NCI-H460 (cell line): ENCODE measurements at regions not wholly inside any gene's neighbourhood (a gene's known extent, or its start where the extent isn't known, plus 50 kb on each side); places are given as distances from the start of the nearest gene placed in this dataset.
"Not testable (repeated sequence)": the region's sequence is repeated elsewhere in the genome, so short reads cannot be mapped to it uniquely, and the experiment has no call there.

Experiments used
- DNase-seq: peaks from one replicate; pipeline ENCODE4 v3.0.0-alpha.2; 2016; ENCODE audit warnings: low read depth; ENCODE audit errors: extremely low read depth

DNA sequence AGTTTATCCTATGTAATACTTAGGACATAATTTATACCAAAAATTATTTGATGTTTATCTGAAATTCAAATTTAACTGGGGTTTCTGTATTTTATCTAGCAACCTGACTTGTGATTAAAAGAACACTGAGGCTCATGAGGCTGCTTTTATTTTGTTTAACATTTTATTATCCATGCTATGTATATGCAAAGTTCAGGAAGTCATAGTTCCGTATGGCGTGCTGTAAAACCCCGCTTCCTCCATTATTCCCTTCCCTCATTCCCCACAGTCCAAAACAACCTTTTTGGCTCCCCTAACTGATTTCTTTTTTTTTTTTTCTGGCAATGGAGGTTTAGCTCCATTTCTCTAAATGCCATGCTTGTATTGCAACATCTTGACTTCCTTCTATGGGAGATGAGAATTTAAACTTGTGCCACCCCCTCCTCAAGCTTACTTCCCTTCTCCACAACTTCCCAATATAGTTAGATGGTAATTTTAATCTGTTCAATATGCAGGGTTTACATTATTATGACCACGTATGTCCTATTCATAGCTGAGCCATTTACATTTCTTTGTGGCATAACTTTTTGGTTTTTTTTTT is 138.0 kb upstream of the DNAH14 start:
- DNase-seq, result no peak

- DNase-seq, result no peak
Observed at GRCh38 chr1:224795591-224795990, 133.9 kb upstream of the DNAH14 start.

DNA sequence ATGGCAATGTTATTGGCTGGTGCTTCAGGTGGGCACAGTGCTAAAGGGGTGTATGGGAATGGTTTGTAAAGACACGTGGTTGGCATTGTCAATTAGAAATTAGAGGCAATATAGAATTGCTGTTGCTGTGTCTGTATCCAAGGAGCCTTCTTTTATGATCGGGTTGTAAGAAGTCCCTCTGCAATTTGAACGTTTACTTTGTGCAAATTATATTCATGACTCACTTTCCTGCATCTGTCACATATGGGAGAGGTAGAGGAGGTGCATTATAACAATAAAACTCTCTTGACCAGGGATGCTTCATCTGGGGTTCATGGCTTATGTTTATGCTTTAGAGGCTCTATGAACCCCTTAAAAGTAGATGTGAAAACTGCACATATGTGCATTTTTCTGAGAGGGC is 130.4 kb upstream of the DNAH14 start:
- no peak for DNase-seq

GRCh38 chr1:224800486-224801119 is 128.9 kb upstream of the DNAH14 start:
- DNase-seq, result no peak

DNA sequence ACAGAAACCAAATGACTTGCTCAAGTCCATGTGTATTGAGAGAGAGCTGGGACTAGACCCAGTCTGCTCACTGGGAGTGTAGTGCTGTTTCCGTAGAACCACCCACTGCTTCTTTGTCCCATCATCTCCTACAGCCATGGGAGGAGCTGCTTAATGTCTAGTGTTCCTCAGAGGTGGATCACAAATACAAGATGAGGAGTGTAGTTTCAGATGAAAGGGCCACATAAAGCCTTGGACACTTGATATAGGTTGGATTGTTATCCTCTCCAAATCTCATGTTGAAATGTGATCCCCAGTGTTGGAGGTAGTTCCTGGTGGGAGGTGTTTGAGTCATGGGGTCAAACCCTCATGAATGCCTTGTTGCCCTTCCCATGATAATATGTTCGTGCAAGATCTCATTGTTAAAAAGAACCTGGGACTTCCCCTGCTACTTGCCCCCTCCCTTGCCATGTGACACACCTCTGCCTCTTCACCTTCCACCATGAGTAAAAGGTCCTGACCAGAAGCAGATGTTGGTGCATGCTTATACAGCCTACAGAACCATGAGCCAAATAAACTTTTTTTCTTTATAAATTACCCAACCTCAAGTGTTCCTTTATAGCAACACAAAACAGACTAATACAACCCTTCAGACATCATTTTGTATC is 127.5 kb upstream of the DNAH14 start:
- DNase-seq, result no peak

DNA sequence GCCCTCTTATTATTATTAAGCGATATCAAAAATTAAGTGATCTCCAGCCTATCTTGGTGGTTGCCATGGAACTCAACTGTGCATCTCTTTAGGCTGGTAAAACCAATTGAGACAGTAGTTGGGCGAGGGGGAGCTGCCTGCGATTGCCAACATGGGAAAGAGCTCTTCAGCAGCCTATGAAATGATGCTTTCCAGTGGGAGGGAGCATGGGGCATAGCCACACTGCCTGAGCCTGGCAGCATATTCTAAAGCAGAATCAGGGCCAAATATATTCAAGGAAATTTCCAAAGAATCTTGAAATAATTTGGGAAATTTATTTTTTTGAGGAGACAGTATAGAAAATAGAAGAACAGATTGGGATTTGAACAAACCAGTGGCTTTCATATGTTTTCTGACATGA is 126.9 kb upstream of the DNAH14 start:
- DNase-seq, result no peak

- no peak for DNase-seq
Observed at GRCh38 chr1:224804220-224804619, 125.3 kb upstream of the DNAH14 start.

DNA sequence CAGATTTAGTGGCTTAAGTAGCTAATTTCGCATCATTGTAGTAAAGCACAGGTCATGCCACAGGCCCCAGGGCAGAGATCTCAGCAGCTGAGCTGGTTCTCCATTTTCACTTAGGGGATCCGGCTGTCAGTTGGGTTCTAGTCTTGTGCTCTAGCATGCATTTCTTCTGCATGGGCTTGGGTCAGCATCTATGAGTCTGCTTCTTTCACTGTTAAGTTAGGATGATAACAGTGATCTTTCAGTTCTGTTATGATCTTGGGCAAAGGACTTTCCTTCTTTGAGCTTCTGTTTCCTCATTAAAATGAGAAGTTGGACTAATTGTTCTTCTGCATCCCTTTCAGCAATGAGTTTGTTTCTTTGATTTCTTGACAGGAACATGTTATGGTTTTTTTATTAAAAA is 123.6 kb upstream of the DNAH14 start:
- no peak for DNase-seq

DNA sequence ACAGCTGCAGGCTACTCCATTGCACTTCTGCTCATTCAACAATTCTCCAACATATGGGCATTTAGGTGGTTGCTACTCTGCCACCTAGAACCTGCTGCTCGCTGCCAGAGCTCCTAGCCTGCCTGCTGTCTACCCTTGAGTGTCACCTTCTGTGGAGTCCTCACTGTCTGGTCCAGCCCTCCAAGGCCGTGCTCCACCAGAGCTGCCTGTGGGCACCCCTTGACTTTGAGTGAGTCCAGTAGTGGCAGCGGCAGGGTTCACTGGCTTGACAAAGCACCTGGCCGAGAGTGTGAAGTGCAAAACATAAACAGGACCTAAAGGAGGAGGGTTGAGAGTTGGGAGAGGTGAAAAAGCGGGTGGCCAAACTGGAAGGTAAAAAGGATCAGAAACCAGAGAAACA is 120.3 kb upstream of the DNAH14 start:
- no peak for DNase-seq

DNA sequence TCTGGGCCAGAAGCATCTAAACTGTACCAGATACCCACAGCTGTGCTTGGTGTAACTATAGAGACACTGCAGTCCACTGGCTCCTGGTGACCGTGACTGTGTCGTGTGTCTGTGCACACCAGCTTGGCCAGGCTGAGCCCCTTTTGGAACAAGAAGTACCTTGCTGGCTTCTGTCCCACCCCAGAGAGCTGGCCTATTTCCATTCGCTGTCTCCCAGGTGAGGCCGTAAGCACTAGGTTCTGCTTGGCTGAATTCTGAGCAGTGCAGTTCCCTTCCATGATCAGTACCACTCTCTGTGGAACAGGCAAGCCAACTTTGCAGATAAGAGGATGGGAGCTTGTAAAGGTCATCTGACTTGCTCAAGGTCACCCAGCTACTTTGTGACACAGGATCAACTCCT is 119.9 kb upstream of the DNAH14 start:
- no peak for DNase-seq

DNA sequence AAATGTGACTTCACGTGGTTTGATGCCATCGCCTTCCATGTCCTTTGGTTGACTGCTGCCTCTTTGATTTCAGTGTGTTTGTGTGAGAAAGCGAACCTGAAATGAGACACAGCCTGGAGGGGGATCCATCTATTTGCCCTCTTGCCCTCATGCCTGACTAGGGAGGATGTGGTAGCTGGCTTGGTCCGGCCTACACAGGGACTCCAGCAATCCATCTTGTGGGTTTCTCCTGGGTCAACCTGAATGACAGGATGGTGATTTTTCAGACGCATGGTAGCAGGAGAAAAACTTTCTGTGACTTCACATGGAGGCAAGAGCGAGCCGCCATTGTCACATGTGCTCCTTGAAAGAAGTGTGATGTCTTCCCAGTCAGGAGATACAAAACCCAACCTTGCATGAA is 117.9 kb upstream of the DNAH14 start:
- no peak for DNase-seq

DNA sequence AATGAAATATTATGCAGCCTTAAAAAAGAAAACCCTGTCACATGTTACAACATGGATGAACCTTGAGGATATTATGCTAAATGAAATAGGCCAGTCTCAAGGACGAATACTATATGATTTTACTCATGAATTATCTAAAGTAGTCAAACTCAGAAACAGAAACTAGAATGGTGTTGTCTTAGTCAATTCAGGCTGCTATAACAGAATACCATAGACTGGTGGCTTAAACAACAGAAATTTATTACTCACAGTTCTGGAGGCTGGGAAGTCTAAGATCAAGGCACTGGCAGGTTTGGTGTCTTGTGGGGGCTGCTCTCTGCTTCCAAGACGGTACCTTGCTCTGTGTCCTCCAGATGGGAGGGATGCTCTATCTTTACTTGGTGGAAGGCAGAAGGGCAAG is 113.8 kb upstream of the DNAH14 start:
- DNase-seq, result no peak

GRCh38 chr1:224816062-224816461 is 113.4 kb upstream of the DNAH14 start:
- DNase-seq, result no peak

GRCh38 chr1:224817382-224817781 is 112.1 kb upstream of the DNAH14 start:
- no peak for DNase-seq

DNA sequence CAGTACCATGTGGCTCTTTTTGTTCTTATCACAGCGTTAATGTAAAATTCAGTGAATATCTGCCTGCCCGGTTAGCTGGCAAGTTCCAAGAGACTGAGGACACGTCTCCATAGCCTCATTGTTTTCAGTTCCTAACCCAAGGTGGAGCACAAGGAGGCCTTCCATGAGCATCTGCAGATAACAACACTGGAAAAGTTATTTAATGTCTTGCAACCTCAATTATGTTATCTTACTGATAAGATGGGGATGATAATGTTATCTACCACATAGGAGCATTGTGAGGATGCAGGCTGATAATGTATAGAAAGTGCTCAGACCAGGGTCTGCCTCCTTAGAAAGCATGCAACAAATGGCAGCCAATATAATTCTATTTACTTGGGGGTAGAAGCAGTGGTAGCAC is 109.6 kb upstream of the DNAH14 start:
- no peak for DNase-seq

DNA sequence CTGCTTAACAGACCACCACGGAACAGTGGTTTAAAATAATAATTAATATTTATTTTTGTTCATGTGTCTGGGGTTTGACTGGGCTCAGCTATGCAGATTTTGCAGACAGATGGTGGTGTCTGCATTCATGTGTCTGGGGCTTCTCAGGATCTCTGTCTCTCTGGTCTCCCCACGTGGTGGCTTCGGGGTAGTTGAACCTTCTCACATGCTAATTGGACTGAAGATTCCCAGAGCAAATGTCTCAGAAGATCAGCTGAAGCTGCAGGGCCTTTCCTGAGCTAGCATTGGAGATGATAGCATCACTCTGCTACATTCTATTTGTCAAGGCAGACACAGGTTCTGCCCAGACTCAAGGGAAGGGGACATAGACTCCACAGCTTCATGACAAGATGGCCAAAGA is 109.1 kb upstream of the DNAH14 start:
- no peak for DNase-seq

DNA sequence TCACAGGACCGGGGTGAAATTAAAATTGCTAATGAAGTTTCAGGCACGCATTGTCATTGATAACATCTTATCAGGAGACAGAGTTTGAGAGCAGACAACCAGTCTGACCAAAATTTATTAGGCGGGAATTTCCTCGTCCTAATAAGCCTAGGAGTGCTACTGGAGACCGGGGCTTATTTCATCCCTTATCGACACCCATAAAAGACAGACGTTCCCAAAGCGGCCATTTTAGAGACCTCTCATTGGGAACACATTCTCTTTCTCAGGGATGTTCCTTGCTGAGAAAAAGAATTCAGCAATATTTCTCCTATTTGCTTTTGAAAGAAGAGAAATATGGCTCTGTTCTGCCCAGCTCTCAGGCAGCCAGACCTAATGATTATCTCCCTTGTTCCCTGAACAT is 107.7 kb upstream of the DNAH14 start:
- DNase-seq, result not testable (repeated sequence)

GRCh38 chr1:224825525-224826000 is 103.9 kb upstream of the DNAH14 start:
- no peak for DNase-seq

DNA sequence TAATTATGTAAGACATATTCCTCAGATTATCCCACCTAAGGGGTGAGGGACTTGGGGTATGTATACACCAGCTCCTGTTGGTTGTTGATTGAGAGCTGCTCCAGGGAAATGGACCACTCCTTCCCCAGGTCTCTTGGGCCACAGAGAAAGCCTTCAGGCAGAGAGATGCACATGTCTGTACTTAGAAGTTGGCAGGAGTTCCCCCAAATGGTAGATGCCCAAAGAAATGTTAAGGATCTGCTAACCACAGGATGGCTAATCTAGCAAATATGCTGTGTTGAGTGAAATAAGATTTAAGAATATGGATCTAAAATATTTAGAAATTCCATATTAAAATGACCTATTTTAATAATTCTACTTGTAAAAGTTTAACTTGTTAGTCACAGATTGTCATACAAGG is 100.8 kb upstream of the DNAH14 start:
- DNase-seq, result no peak

- DNase-seq, result no peak
Observed at GRCh38 chr1:224831501-224831900, 98.0 kb upstream of the DNAH14 start.

GRCh38 chr1:224839648-224840300 is 89.7 kb upstream of the DNAH14 start:
- DNase-seq, result not testable (repeated sequence)

DNA sequence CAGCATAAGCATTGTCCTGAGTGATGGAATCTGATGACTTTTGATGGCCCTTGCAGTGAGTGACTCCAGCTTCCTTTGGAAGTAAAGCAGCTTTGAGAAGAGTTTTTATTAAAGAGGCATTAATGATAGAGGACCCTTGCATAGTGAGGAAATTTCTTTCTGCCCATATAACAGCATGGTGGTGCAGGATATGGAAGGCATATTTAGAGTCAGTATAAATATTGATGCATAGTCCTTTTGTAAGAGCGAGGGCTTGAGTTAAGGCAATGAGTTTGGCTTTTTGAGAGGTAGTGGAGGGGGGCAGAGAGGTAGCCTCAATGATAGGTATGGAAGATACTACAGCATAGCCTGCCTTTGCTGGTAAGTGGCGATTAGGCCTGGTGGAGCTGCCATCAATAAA is 87.7 kb upstream of the DNAH14 start:
- DNase-seq, result not testable (repeated sequence)
